K562 (cell line): ENCODE measurements at regions not wholly inside any gene's neighbourhood (a gene's known extent, or its start where the extent isn't known, plus 50 kb on each side); places are given as distances from the start of the nearest gene placed in this dataset.
A peak's percentile ranks its signal among the peaks of the same experiment; 100 is the strongest.

ENCODE experiments used
- ATAC-seq: fragments of 200-7000 bp; cut with Tn5 transposase; 3 replicates; pipeline ENCODE4 v1.9.1; 2020; ENCODE audit warnings: moderate library complexity
- BruUV-seq: library from RNA; stranded (reverse); fragments of 400-500 nt; replicated peaks from 2 replicates; lab custom pipeline; 2021; lab: Mats Ljungman, UMichigan
- CTCF ChIA-PET: fragments of 300-600 bp; formaldehyde crosslinking; extraction: SDS; loops from one replicate; lab custom pipeline; 2021; ENCODE audit warnings: low intra/inter-chr PET ratio; lab: Yijun Ruan, JAX
- POLR2A ChIA-PET: fragments of 300-600, 350-650 bp; sonication (Branson Sonifier 250); formaldehyde crosslinking; extraction: SDS; loops from one replicate; lab custom pipeline; 2021; ENCODE audit warnings: antibody characterized with exemption, inconsistent platforms; lab: Yijun Ruan, JAX
- DNase-seq, 4 experiments: peaks; one replicate each; pipeline versions ENCODE4 v3.0.0 to v3.0.0-alpha.2; 2011 to 2018; ENCODE audit warnings: low spot score in 3 of 4, mixed read lengths in 3 of 4; ENCODE audit errors: extremely low read depth in 1 of 4
- FAIRE-seq: peaks from 2 replicates; lab custom pipeline; 2011; peaks lifted over from hg19 to GRCh38; lab: Jason Lieb, UNC
- H2AFZ ChIP-seq: 2 replicates; pipeline ENCODE4 v1.6.0; 2011; ENCODE audit warnings: low read depth, low read length, control low read depth, inconsistent platforms
- H3K27ac ChIP-seq: fragments of 200-600 bp; 3 replicates; pipeline ENCODE4 v1.8.0; 2011; ENCODE audit warnings: low read depth, mild to moderate bottlenecking, control low read depth, inconsistent platforms, low read length, moderate library complexity, mixed read lengths; ENCODE audit errors: extremely low read depth
- H3K27me3 ChIP-seq, 2 experiments: fragments of 300-600 bp in 1 of 2; 2 replicates in 1 of 2; 3 replicates in 1 of 2; pipeline versions ENCODE4 v1.6.0 to v1.8.0; 2011; ENCODE audit warnings: inconsistent platforms in 2 of 2, low read length in 2 of 2, mild to moderate bottlenecking in 1 of 2, mixed read lengths in 1 of 2, moderate library complexity in 1 of 2; ENCODE audit not compliant: control insufficient read depth in 2 of 2, insufficient read depth in 2 of 2
- H3K36me3 ChIP-seq: fragments of 300-600 bp; 3 replicates; pipeline ENCODE4 v1.8.0; 2011; ENCODE audit warnings: mild to moderate bottlenecking, low read length, inconsistent platforms; ENCODE audit not compliant: control insufficient read depth, insufficient read depth
- H3K4me1 ChIP-seq, 2 experiments: fragments of 200-600 bp in 1 of 2; replicated peaks in 1 of 2; 2 replicates in 1 of 2; 3 replicates in 1 of 2; pipeline versions ENCODE4 v1.5.1 to v1.8.0; 2011; ENCODE audit warnings: inconsistent platforms in 2 of 2, low read length in 2 of 2, mild to moderate bottlenecking in 1 of 2, mixed read lengths in 1 of 2, moderate library complexity in 1 of 2; ENCODE audit not compliant: control insufficient read depth in 2 of 2, insufficient read depth in 2 of 2
- H3K4me2 ChIP-seq: 2 replicates; pipeline ENCODE4 v1.6.1; 2011; ENCODE audit warnings: low read length, control low read depth, inconsistent platforms, mixed read lengths; ENCODE audit not compliant: insufficient read depth
- H3K4me3 ChIP-seq: fragments of 200-600 bp; sonication (generic), shearing (Covaris generic); 2 replicates; pipeline ENCODE4 v1.5.1; 2016; ENCODE audit warnings: control low read depth, inconsistent platforms
- H3K79me2 ChIP-seq: fragments of 200-600 bp; 3 replicates; pipeline ENCODE4 v1.8.0; 2011; ENCODE audit warnings: low read length, inconsistent platforms; ENCODE audit not compliant: control insufficient read depth, insufficient read depth
- H3K9ac ChIP-seq, 2 experiments: 2 replicates each; pipeline versions ENCODE4 v1.6.0 to v1.6.1; 2011; ENCODE audit warnings: low read depth in 2 of 2, low read length in 2 of 2, control low read depth in 1 of 2, inconsistent platforms in 1 of 2, mild to moderate bottlenecking in 1 of 2, mixed read lengths in 1 of 2; ENCODE audit not compliant: insufficient read depth in 1 of 2
- H3K9me1 ChIP-seq: one replicate; pipeline ENCODE4 v1.6.0; 2011; ENCODE audit warnings: inconsistent platforms, mild to moderate bottlenecking, low read length, moderate library complexity; ENCODE audit not compliant: control insufficient read depth, insufficient read depth
- H3K9me3 ChIP-seq: replicated peaks from 2 replicates; pipeline ENCODE4 v1.5.1; 2011; ENCODE audit warnings: low read depth, low read length, inconsistent platforms; ENCODE audit not compliant: control insufficient read depth, insufficient read depth
- H4K20me1 ChIP-seq: replicated peaks from 2 replicates; pipeline ENCODE4 v1.6.1; 2011; ENCODE audit warnings: low read length, inconsistent platforms, mixed read lengths; ENCODE audit not compliant: control insufficient read depth, insufficient read depth
- AFF1 ChIP-seq, 2 experiments: fragments of 450-650 bp; IDR thresholded peaks; 2 replicates each; pipeline ENCODE4 v1.6.1; 2018; ENCODE audit warnings: mild to moderate bottlenecking in 2 of 2, low read depth in 1 of 2; ENCODE audit not compliant: partially characterized antibody in 2 of 2
- ARID3A ChIP-seq: IDR thresholded peaks from 2 replicates; pipeline ENCODE4 v1.6.1; 2012; ENCODE audit warnings: low read depth, low read length, improper control_type of control experiment, borderline replicate concordance
- ATF7 ChIP-seq: fragments of 450-650 bp; IDR thresholded peaks from 2 replicates; pipeline ENCODE4 v1.7.1; 2014; ENCODE audit warnings: mild to moderate bottlenecking, moderate library complexity
- CBX3 ChIP-seq, 2 experiments: IDR thresholded peaks; 1 replicate in 1 of 2; 2 replicates in 1 of 2; pipeline ENCODE4 v1.6.1; 2012; ENCODE audit warnings: inconsistent platforms in 2 of 2, low read length in 2 of 2, borderline replicate concordance in 1 of 2, control low read depth in 1 of 2
- E2F6 ChIP-seq, 2 experiments: IDR thresholded peaks; 2 replicates each; pipeline ENCODE4 v1.6.1; 2011; ENCODE audit warnings: borderline replicate concordance in 1 of 2, control low read depth in 1 of 2, low read depth in 1 of 2, low read length in 1 of 2, mild to moderate bottlenecking in 1 of 2, mixed read lengths in 1 of 2, moderate library complexity in 1 of 2; ENCODE audit not compliant: insufficient read depth in 1 of 2, insufficient read length in 1 of 2, poor library complexity in 1 of 2, severe bottlenecking in 1 of 2; ENCODE audit errors: extremely low read depth in 1 of 2
- ELF1 ChIP-seq: fragments of 200-800 bp; sonication (Bioruptor generic); IDR thresholded peaks from 2 replicates; pipeline ENCODE4 v1.6.1; 2016; ENCODE audit warnings: missing genetic modification characterization, missing compliant biosample characterization
- FOXK1 ChIP-seq: sonication (generic); formaldehyde crosslinking; IDR thresholded peaks from 2 replicates; pipeline ENCODE4 v1.8.0; 2022; ENCODE audit warnings: missing genetic modification reagents, mild to moderate bottlenecking, borderline replicate concordance
- FOXK2 ChIP-seq, 2 experiments: fragments of 450-650 bp; IDR thresholded peaks in 1 of 2; conservative IDR thresholded peaks in 1 of 2; 2 replicates each; pipeline ENCODE4 v1.6.1; 2016; ENCODE audit warnings: low read depth in 2 of 2, mild to moderate bottlenecking in 1 of 2
- L3MBTL2 ChIP-seq: fragments of 450-650 bp; IDR thresholded peaks from 2 replicates; pipeline ENCODE4 v1.6.1; 2016; ENCODE audit warnings: mild to moderate bottlenecking, moderate library complexity
- NR3C1 ChIP-seq: sonication (generic); formaldehyde crosslinking; IDR thresholded peaks from 2 replicates; pipeline ENCODE4 v1.8.1; 2022; ENCODE audit warnings: missing genetic modification reagents
- PHF20 ChIP-seq: fragments of 450-650 bp; IDR thresholded peaks from 2 replicates; pipeline ENCODE4 v1.6.1; 2018; ENCODE audit not compliant: partially characterized antibody
- STAG1 ChIP-seq: sonication (generic); formaldehyde crosslinking; IDR thresholded peaks from 2 replicates; pipeline ENCODE4 v1.5.0; 2020; ENCODE audit warnings: missing genetic modification reagents, borderline replicate concordance
- ZNF143 ChIP-seq: sonication (generic); formaldehyde crosslinking; IDR thresholded peaks from 2 replicates; pipeline ENCODE4 v1.9.0; 2022; ENCODE audit warnings: mild to moderate bottlenecking, missing genetic modification reagents
- ZNF766 ChIP-seq: fragments of 200-800 bp; sonication (Bioruptor generic); conservative IDR thresholded peaks from 2 replicates; pipeline ENCODE4 v1.6.1; 2016; ENCODE audit warnings: missing genetic modification characterization, missing compliant biosample characterization
- WGBS: fragments of 100-300 bp; shearing (Covaris generic); methylation state at CpG from one replicate; pipeline ENCODE4 v1.1.6; 2016; ENCODE audit warnings: low coverage, mixed read lengths; ENCODE audit not compliant: insufficient coverage; ENCODE audit errors: missing lambda C conversion rate; 5-methylcytosine and 5-hydroxymethylcytosine counted together
- in situ Hi-C: fragments of 300-500 bp; cut with MboI; formaldehyde crosslinking; loops from 4 replicates; pipeline ENCODE4 v1.15.0; 2018; ENCODE audit warnings: inconsistent platforms, mixed read lengths
- intact Hi-C: fragments of 100-400 bp; cut with micrococcal nuclease; formaldehyde crosslinking; loops from 2 replicates; pipeline ENCODE4 v1.14.2; 2022

GRCh38 chr17:33964344-33964979 is 290.6 kb upstream of the CCL2 start:
- ChIA-PET POLR2A (interaction anchor here (0.6 to 2.9 kb wide), 6 partner anchors 8 to 383 kb away, joined by 3 to 9 read pairs (median 3); no protein-coding TSS in a partner anchor), CTCF (no interaction called here)
- H3K27ac ChIP-seq: no peak overlapping the region
- H2AFZ ChIP-seq: peak overlapping the region; percentile 93
- no peaks in the 10 kb centered on the region for H3K36me3 ChIP-seq
- no peaks in the 10 kb centered on the region for H4K20me1 ChIP-seq
- peaks cover 4 to 21% of the 10 kb centered on the region in 2 experiments; a peak in 3 of 5 replicates for H3K4me1 ChIP-seq
- peak; percentile 32 to 65 (median 51) for DNase-seq
- H3K4me3 ChIP-seq: 0 out of 2 replicates have a peak overlapping the region, but pooled peaks have one; percentile 8
- ATAC-seq: peak; percentile 87
- no peaks in the 10 kb centered on the region for H3K9me3 ChIP-seq
- H3K27me3 ChIP-seq: peaks cover 3% of the 10 kb centered on the region in 2 experiments; a peak in 2 of 5 replicates
- no peaks in the 10 kb centered on the region for H3K9me1 ChIP-seq
- in situ Hi-C loops: no loop called here
- BruUV-seq: no TSS peak
- peak overlapping the region; percentile 61 for H3K4me2 ChIP-seq
- no peaks in the 10 kb centered on the region for H3K79me2 ChIP-seq
- intact Hi-C loops: no loop called here
- peak; percentile 85 for FAIRE-seq
- no peak overlapping the region for H3K9ac ChIP-seq
- 16% methylated on average over 5 of the region's 5 CpGs for whole genome bisulfite sequencing
- TF ChIP-seq FOXK1 (no peak), ELF1 (tag) (peak; percentile 91), E2F6 (IDR thresholded peaks at IDR 0.05; ENCODE audit: borderline replicate concordance in 1 of 2, extremely low read depth in 1 of 2, insufficient read depth in 1 of 2, insufficient read length in 1 of 2, low read depth in 1 of 2, low read length in 1 of 2, poor library complexity in 1 of 2, severe bottlenecking in 1 of 2) (peak in 1 of 2 experiments; percentile 59), STAG1 (CRISPR knock-in tag) (no peak), PHF20 (peak; percentile 80), ZNF143 (CRISPR knock-in tag) (no peak), AFF1 (IDR thresholded peaks at IDR 0.05; ENCODE audit: low read depth in 1 of 2, partially characterized antibody in 2 of 2) (peak in 1 of 2 experiments; percentile 26), NR3C1 (CRISPR knock-in tag) (no peak), CBX3 (IDR thresholded peaks at IDR 0.05; ENCODE audit: borderline replicate concordance in 1 of 2, low read length in 2 of 2) (peak in 1 of 2 experiments; percentile 79; a peak in 1 of 3 replicates), ZNF766 (CRISPR knock-in tag) (no peak), FOXK2 (conservative IDR thresholded peaks at IDR 0.05 in 1 of 2, IDR thresholded peaks at IDR 0.05 in 1 of 2; ENCODE audit: low read depth in 2 of 2) (peak; percentile 72 to 90), L3MBTL2 (peak; percentile 88), ARID3A (no peak), ATF7 (0 out of 2 replicates have a peak, but pooled peaks have one; percentile 39)
